ENCODE measurements at regions not wholly inside any gene's neighbourhood (a gene's known extent, or its start where the extent isn't known, plus 50 kb on each side); places are given as distances from the start of the nearest gene placed in this dataset.

GRCh38 chr4:14465057-14465456 is 537.2 kb upstream of the CPEB2 start:
- Histone ChIP-seq H3K4me1 (ENCODE audit: insufficient read depth, low read length) (no peaks in the 10 kb centered on the region), H3K36me3 (ENCODE audit: insufficient read depth, low read length) (no peaks in the 10 kb centered on the region), H3K9me3 (ENCODE audit: low read length) (no peaks in the 10 kb centered on the region), H3K27ac (ENCODE audit: low read depth, low read length) (no peak overlapping the region), H3K27me3 (ENCODE audit: insufficient read depth, low read length, poor library complexity, severe bottlenecking) (no peaks in the 10 kb centered on the region), H3K4me3 (ENCODE audit: low read length) (no peak overlapping the region)
- Mint-ChIP-seq H3K4me1 (no peaks in the 10 kb centered on the region), H3K27me3 (no peaks in the 10 kb centered on the region), H3K4me3 (no peak overlapping the region), H3K9me3 (peaks cover 2 to 25% (median 11%) of the 10 kb centered on the region in 5 donors), H3K36me3 (no peaks in the 10 kb centered on the region), H3K27ac (no peak overlapping the region)
- CTCF ChIA-PET, result no interaction called here
- POLR2A ChIA-PET, result no interaction called here
- no peak for DNase-seq

GRCh38 chr4:14465507-14465906 is 536.8 kb upstream of the CPEB2 start:
- no peaks in the 10 kb centered on the region for H3K27me3 Mint-ChIP-seq
- Histone ChIP-seq H3K4me1 (ENCODE audit: insufficient read depth, low read length) (no peaks in the 10 kb centered on the region), H3K36me3 (ENCODE audit: insufficient read depth, low read length) (no peaks in the 10 kb centered on the region), H3K27me3 (ENCODE audit: insufficient read depth, low read length, poor library complexity, severe bottlenecking) (no peaks in the 10 kb centered on the region), H3K4me3 (ENCODE audit: low read length) (no peak overlapping the region), H3K9me3 (ENCODE audit: low read length) (no peaks in the 10 kb centered on the region), H3K27ac (ENCODE audit: low read depth, low read length) (no peak overlapping the region)
- H3K9me3 Mint-ChIP-seq, result peaks cover 2 to 23% (median 14%) of the 10 kb centered on the region in 5 donors
- no peak overlapping the region for H3K27ac Mint-ChIP-seq
- DNase-seq, result no peak
- H3K36me3 Mint-ChIP-seq, result no peaks in the 10 kb centered on the region
- ChIA-PET CTCF (no interaction called here), POLR2A (no interaction called here)
- no peaks in the 10 kb centered on the region for H3K4me1 Mint-ChIP-seq
- H3K4me3 Mint-ChIP-seq, result no peak overlapping the region

GRCh38 chr4:14478504-14478903 is 523.8 kb upstream of the CPEB2 start:
- Mint-ChIP-seq H3K4me1 (no peaks in the 10 kb centered on the region), H3K9me3 (peaks cover 0 to 34% (median 11%) of the 10 kb centered on the region in 5 donors), H3K36me3 (peaks cover 0 to 17% (median 0%) of the 10 kb centered on the region in 3 donors), H3K4me3 (no peak overlapping the region), H3K27ac (peak overlapping the region in 1 of 8 donors; percentile 74), H3K27me3 (no peaks in the 10 kb centered on the region)
- ChIA-PET CTCF (no interaction called here), POLR2A (no interaction called here)
- no peaks in the 10 kb centered on the region for H3K36me3 ChIP-seq (ENCODE audit: insufficient read depth, low read length)
- H3K9me3 ChIP-seq (ENCODE audit: low read length), result no peaks in the 10 kb centered on the region
- no peaks in the 10 kb centered on the region for H3K27me3 ChIP-seq (ENCODE audit: insufficient read depth, low read length, poor library complexity, severe bottlenecking)
- H3K4me1 ChIP-seq (ENCODE audit: insufficient read depth, low read length), result no peaks in the 10 kb centered on the region
- no peak overlapping the region for H3K4me3 ChIP-seq (ENCODE audit: low read length)
- no peak for DNase-seq
- no peak overlapping the region for H3K27ac ChIP-seq (ENCODE audit: low read depth, low read length)

GRCh38 chr4:14496408-14496807 is 505.9 kb upstream of the CPEB2 start:
- Histone ChIP-seq H3K4me3 (ENCODE audit: low read length) (no peak overlapping the region), H3K4me1 (ENCODE audit: insufficient read depth, low read length) (no peaks in the 10 kb centered on the region), H3K27me3 (ENCODE audit: insufficient read depth, low read length, poor library complexity, severe bottlenecking) (no peaks in the 10 kb centered on the region), H3K9me3 (ENCODE audit: low read length) (no peaks in the 10 kb centered on the region), H3K27ac (ENCODE audit: low read depth, low read length) (no peak overlapping the region), H3K36me3 (ENCODE audit: insufficient read depth, low read length) (no peaks in the 10 kb centered on the region)
- Mint-ChIP-seq H3K27me3 (no peaks in the 10 kb centered on the region), H3K9me3 (peaks cover 0 to 14% (median 6%) of the 10 kb centered on the region in 5 donors), H3K4me1 (no peaks in the 10 kb centered on the region), H3K36me3 (no peaks in the 10 kb centered on the region), H3K4me3 (no peak overlapping the region), H3K27ac (no peak overlapping the region)
- CTCF ChIA-PET, result no interaction called here
- DNase-seq, result no peak
- POLR2A ChIA-PET, result no interaction called here

DNA sequence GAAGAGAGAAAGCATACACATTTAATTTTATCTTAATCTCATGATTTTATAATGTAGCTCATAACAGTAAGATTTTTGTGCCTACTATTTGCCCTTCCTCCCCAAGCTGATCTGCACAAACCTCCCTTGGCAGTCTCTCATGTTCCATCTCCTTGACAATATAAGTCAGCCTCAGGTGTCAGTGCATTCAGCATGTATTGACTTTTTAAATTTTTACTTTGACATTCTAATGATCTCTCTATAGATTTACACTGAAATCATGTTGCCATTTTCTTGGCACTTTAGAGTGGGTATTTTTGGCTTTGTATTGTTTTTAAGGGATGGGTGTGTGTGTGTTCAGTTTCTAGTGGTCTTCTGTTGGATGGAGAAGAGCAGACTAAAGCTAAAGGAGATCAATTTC is 505.3 kb upstream of the CPEB2 start:
- no peaks in the 10 kb centered on the region for H3K27me3 ChIP-seq (ENCODE audit: insufficient read depth, low read length, poor library complexity, severe bottlenecking)
- ChIA-PET POLR2A (no interaction called here), CTCF (no interaction called here)
- no peaks in the 10 kb centered on the region for H3K36me3 ChIP-seq (ENCODE audit: insufficient read depth, low read length)
- Mint-ChIP-seq H3K27ac (no peak overlapping the region), H3K4me1 (no peaks in the 10 kb centered on the region), H3K4me3 (no peak overlapping the region), H3K9me3 (peaks cover 0 to 14% (median 6%) of the 10 kb centered on the region in 5 donors), H3K27me3 (no peaks in the 10 kb centered on the region), H3K36me3 (no peaks in the 10 kb centered on the region)
- no peak for DNase-seq
- H3K4me1 ChIP-seq (ENCODE audit: insufficient read depth, low read length), result no peaks in the 10 kb centered on the region
- H3K9me3 ChIP-seq (ENCODE audit: low read length), result no peaks in the 10 kb centered on the region
- H3K4me3 ChIP-seq (ENCODE audit: low read length), result no peak overlapping the region
- H3K27ac ChIP-seq (ENCODE audit: low read depth, low read length), result no peak overlapping the region

GRCh38 chr4:14504162-14504561 is 498.1 kb upstream of the CPEB2 start:
- Histone ChIP-seq H3K4me3 (ENCODE audit: low read length) (no peak overlapping the region), H3K36me3 (ENCODE audit: insufficient read depth, low read length) (no peaks in the 10 kb centered on the region), H3K9me3 (ENCODE audit: low read length) (no peaks in the 10 kb centered on the region), H3K4me1 (ENCODE audit: insufficient read depth, low read length) (no peaks in the 10 kb centered on the region), H3K27me3 (ENCODE audit: insufficient read depth, low read length, poor library complexity, severe bottlenecking) (no peaks in the 10 kb centered on the region), H3K27ac (ENCODE audit: low read depth, low read length) (no peak overlapping the region)
- no peaks in the 10 kb centered on the region for H3K27me3 Mint-ChIP-seq
- H3K4me3 Mint-ChIP-seq, result no peak overlapping the region
- ChIA-PET CTCF (no interaction called here), POLR2A (no interaction called here)
- H3K27ac Mint-ChIP-seq, result no peak overlapping the region
- no peaks in the 10 kb centered on the region for H3K36me3 Mint-ChIP-seq
- no peaks in the 10 kb centered on the region for H3K4me1 Mint-ChIP-seq
- H3K9me3 Mint-ChIP-seq, result peaks cover 0 to 8% (median 4%) of the 10 kb centered on the region in 5 donors
- no peak for DNase-seq

GRCh38 chr4:14513471-14513870 is 488.8 kb upstream of the CPEB2 start:
- no peaks in the 10 kb centered on the region for H3K9me3 ChIP-seq (ENCODE audit: low read length)
- no peak overlapping the region for H3K4me3 Mint-ChIP-seq
- no peaks in the 10 kb centered on the region for H3K4me1 Mint-ChIP-seq
- H3K4me3 ChIP-seq (ENCODE audit: low read length), result no peak overlapping the region
- H3K36me3 Mint-ChIP-seq, result peaks cover 0 to 6% (median 0%) of the 10 kb centered on the region in 3 donors
- DNase-seq, result no peak
- H3K27me3 ChIP-seq (ENCODE audit: insufficient read depth, low read length, poor library complexity, severe bottlenecking), result no peaks in the 10 kb centered on the region
- CTCF ChIA-PET, result no interaction called here
- peaks cover 0 to 6% (median 3%) of the 10 kb centered on the region in 5 donors for H3K9me3 Mint-ChIP-seq
- H3K27ac ChIP-seq (ENCODE audit: low read depth, low read length), result no peak overlapping the region
- H3K27me3 Mint-ChIP-seq, result no peaks in the 10 kb centered on the region
- POLR2A ChIA-PET, result no interaction called here
- no peaks in the 10 kb centered on the region for H3K36me3 ChIP-seq (ENCODE audit: insufficient read depth, low read length)
- H3K27ac Mint-ChIP-seq, result no peak overlapping the region
- H3K4me1 ChIP-seq (ENCODE audit: insufficient read depth, low read length), result no peaks in the 10 kb centered on the region

GRCh38 chr4:14515556-14515955 is 486.7 kb upstream of the CPEB2 start:
- H3K9me3 ChIP-seq (ENCODE audit: low read length), result no peaks in the 10 kb centered on the region
- H3K36me3 Mint-ChIP-seq, result peaks cover 0 to 6% (median 0%) of the 10 kb centered on the region in 3 donors
- no peak overlapping the region for H3K27ac Mint-ChIP-seq
- H3K4me1 ChIP-seq (ENCODE audit: insufficient read depth, low read length), result no peaks in the 10 kb centered on the region
- no peak for DNase-seq
- H3K4me3 ChIP-seq (ENCODE audit: low read length), result no peak overlapping the region
- POLR2A ChIA-PET, result no interaction called here
- CTCF ChIA-PET, result no interaction called here
- no peaks in the 10 kb centered on the region for H3K36me3 ChIP-seq (ENCODE audit: insufficient read depth, low read length)
- no peak overlapping the region for H3K27ac ChIP-seq (ENCODE audit: low read depth, low read length)
- no peak overlapping the region for H3K4me3 Mint-ChIP-seq
- H3K9me3 Mint-ChIP-seq, result peaks cover 0 to 6% (median 5%) of the 10 kb centered on the region in 5 donors
- H3K27me3 Mint-ChIP-seq, result no peaks in the 10 kb centered on the region
- no peaks in the 10 kb centered on the region for H3K4me1 Mint-ChIP-seq
- H3K27me3 ChIP-seq (ENCODE audit: insufficient read depth, low read length, poor library complexity, severe bottlenecking), result no peaks in the 10 kb centered on the region

DNA sequence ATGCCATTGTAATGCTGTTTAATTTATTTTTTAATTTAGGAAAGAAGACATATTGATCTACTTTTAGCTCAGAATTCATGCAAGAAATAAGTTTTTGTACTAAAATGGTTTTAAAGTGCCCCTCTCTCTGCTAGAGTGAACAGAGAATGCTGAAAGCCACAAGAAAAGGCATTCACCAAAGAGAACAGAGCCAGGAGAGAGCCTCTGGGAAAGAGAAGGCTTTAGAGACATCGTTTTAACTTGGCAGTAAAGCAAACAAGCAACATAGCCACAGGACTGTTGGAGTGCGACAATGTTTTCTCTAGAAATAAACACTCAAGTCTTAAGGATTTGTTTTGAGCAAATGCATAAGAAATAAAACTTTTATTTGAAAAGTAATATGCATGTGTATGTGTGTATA is 484.1 kb upstream of the CPEB2 start:
- ChIA-PET CTCF (no interaction called here), POLR2A (no interaction called here)
- no peak overlapping the region for H3K4me3 ChIP-seq (ENCODE audit: low read length)
- H3K36me3 ChIP-seq (ENCODE audit: insufficient read depth, low read length), result no peaks in the 10 kb centered on the region
- Mint-ChIP-seq H3K27me3 (no peaks in the 10 kb centered on the region), H3K27ac (no peak overlapping the region), H3K4me1 (no peaks in the 10 kb centered on the region), H3K36me3 (peaks cover 0 to 4% (median 0%) of the 10 kb centered on the region in 3 donors), H3K9me3 (peaks cover under 1 to 5% (median 3%) of the 10 kb centered on the region in 5 donors), H3K4me3 (no peak overlapping the region)
- no peaks in the 10 kb centered on the region for H3K4me1 ChIP-seq (ENCODE audit: insufficient read depth, low read length)
- no peaks in the 10 kb centered on the region for H3K27me3 ChIP-seq (ENCODE audit: insufficient read depth, low read length, poor library complexity, severe bottlenecking)
- no peak for DNase-seq
- H3K27ac ChIP-seq (ENCODE audit: low read depth, low read length), result no peak overlapping the region
- H3K9me3 ChIP-seq (ENCODE audit: low read length), result no peaks in the 10 kb centered on the region

Data from CD8-positive, alpha-beta memory T cell (primary cell).